ENCODE measurements at regions not wholly inside any gene's neighbourhood (a gene's known extent, or its start where the extent isn't known, plus 50 kb on each side); places are given as distances from the start of the nearest gene placed in this dataset.

DNA sequence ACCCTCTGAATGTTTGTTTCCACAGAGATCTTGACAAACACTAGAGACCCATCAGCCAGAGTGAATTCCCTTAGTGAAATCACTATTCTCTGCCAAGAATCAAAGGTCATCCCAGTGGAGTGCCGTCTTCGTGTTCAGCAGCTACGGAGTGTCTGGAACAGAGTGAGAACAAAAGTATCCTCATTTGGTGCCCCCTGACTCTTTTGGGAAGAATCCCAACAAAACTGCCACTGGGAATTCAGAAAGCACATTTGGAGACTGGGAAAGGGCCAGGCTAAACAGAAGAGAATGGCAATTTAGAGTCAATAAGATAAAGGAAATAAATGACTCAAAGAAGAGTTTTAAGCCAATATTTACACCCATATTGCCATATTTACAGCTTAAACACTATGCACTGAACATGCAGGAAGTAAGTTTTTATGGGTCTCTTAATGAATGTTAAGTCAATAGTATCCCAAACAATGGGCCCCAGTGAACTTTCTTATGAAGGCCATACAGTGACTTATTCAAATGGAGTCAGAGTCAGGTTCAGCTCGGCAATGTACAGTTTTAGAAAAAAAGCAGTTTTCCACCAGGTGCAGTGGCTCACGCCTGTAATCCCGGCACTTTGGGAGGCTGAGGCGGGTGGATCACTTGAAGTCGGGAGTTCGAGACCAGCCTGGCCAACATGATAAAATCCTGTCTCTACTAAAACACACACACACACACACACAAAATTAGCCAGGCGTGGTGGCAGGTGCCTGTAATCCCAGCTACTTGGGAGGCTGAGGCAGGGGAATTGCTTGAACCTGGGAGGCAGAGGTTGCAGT lies 392.6 kb downstream of the KLF5 start:
- no peak for TF ChIP-seq ZNF70 (CRISPR knock-in tag; IDR thresholded peaks at IDR 0.05)
- no peak for TF ChIP-seq ARNTL (CRISPR knock-in tag; IDR thresholded peaks at IDR 0.05; ENCODE audit: borderline replicate concordance, low read depth)
- no peak for TF ChIP-seq ZNF565 (CRISPR knock-in tag; conservative IDR thresholded peaks at IDR 0.05; ENCODE audit: low read depth)
- TF ChIP-seq, protein P1, sequence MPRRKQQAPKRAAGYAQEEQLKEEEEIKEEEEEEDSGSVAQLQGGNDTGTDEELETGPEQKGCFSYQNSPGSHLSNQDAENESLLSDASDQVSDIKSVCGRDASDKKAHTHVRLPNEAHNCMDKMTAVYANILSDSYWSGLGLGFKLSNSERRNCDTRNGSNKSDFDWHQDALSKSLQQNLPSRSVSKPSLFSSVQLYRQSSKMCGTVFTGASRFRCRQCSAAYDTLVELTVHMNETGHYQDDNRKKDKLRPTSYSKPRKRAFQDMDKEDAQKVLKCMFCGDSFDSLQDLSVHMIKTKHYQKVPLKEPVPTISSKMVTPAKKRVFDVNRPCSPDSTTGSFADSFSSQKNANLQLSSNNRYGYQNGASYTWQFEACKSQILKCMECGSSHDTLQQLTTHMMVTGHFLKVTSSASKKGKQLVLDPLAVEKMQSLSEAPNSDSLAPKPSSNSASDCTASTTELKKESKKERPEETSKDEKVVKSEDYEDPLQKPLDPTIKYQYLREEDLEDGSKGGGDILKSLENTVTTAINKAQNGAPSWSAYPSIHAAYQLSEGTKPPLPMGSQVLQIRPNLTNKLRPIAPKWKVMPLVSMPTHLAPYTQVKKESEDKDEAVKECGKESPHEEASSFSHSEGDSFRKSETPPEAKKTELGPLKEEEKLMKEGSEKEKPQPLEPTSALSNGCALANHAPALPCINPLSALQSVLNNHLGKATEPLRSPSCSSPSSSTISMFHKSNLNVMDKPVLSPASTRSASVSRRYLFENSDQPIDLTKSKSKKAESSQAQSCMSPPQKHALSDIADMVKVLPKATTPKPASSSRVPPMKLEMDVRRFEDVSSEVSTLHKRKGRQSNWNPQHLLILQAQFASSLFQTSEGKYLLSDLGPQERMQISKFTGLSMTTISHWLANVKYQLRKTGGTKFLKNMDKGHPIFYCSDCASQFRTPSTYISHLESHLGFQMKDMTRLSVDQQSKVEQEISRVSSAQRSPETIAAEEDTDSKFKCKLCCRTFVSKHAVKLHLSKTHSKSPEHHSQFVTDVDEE (CRISPR knock-in tag; IDR thresholded peaks at IDR 0.05): no peak
- no peak for TF ChIP-seq ISL1 (CRISPR knock-in tag; IDR thresholded peaks at IDR 0.05)
- no peak for TF ChIP-seq RARB (CRISPR knock-in tag; IDR thresholded peaks at IDR 0.05)
- TF ChIP-seq ZC3H10 (CRISPR knock-in tag; IDR thresholded peaks at IDR 0.05): no peak
- TF ChIP-seq, protein P2, sequence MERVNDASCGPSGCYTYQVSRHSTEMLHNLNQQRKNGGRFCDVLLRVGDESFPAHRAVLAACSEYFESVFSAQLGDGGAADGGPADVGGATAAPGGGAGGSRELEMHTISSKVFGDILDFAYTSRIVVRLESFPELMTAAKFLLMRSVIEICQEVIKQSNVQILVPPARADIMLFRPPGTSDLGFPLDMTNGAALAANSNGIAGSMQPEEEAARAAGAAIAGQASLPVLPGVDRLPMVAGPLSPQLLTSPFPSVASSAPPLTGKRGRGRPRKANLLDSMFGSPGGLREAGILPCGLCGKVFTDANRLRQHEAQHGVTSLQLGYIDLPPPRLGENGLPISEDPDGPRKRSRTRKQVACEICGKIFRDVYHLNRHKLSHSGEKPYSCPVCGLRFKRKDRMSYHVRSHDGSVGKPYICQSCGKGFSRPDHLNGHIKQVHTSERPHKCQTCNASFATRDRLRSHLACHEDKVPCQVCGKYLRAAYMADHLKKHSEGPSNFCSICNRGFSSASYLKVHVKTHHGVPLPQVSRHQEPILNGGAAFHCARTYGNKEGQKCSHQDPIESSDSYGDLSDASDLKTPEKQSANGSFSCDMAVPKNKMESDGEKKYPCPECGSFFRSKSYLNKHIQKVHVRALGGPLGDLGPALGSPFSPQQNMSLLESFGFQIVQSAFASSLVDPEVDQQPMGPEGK (CRISPR knock-in tag; IDR thresholded peaks at IDR 0.05; ENCODE audit: borderline replicate concordance): no peak
- no peak for TF ChIP-seq ZFP3 (CRISPR knock-in tag; IDR thresholded peaks at IDR 0.05)
- no peak for TF ChIP-seq GLIS3 (CRISPR knock-in tag; IDR thresholded peaks at IDR 0.05)
- TF ChIP-seq TOX (CRISPR knock-in tag; IDR thresholded peaks at IDR 0.05; ENCODE audit: borderline replicate concordance): no peak
- TF ChIP-seq, protein P3, sequence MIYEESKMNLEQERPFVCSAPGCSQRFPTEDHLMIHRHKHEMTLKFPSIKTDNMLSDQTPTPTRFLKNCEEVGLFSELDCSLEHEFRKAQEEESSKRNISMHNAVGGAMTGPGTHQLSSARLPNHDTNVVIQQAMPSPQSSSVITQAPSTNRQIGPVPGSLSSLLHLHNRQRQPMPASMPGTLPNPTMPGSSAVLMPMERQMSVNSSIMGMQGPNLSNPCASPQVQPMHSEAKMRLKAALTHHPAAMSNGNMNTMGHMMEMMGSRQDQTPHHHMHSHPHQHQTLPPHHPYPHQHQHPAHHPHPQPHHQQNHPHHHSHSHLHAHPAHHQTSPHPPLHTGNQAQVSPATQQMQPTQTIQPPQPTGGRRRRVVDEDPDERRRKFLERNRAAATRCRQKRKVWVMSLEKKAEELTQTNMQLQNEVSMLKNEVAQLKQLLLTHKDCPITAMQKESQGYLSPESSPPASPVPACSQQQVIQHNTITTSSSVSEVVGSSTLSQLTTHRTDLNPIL (CRISPR knock-in tag; IDR thresholded peaks at IDR 0.05; ENCODE audit: low read depth): no peak
